ENCODE measurements at regions not wholly inside any gene's neighbourhood (a gene's known extent, or its start where the extent isn't known, plus 50 kb on each side); places are given as distances from the start of the nearest gene placed in this dataset.

DNA sequence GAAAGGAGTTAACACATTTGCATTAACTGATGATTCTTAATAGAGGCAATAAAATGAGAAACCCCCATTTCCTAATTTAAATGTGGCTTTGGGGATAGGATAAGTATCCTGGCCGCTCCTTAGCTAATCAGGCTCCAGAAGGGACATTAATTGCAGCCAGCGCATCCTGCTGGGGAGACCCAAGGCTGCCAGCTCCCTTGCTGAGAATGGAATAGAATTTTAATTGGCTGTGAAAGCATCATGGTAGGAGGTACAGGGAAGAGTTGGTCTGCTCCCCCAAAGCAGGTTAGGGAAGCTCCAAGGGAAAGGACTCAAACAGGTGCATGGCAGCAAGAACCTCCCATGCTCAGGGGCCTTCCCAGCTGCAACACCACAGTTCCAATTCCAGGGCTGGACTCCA lies 71.4 kb downstream of the MARCHF4 start:
- no TSS peak for BruUV-seq (replicated peaks)
- Histone ChIP-seq H3K4me1 (ENCODE audit: control insufficient read depth, insufficient read depth, low read length) (no peaks in the 10 kb centered on the region), H3K4me3 (ENCODE audit: low read depth in 2 of 2, low read length in 2 of 2) (no peak overlapping the region), H3K36me3 (ENCODE audit: control insufficient read depth, insufficient read depth, low read length) (no peaks in the 10 kb centered on the region), H3K27me3 (ENCODE audit: control insufficient read depth, insufficient read depth, low read length) (no peaks in the 10 kb centered on the region), H3K9me3 (ENCODE audit: control insufficient read depth, insufficient read depth, low read depth, low read length) (no peaks in the 10 kb centered on the region), H3K27ac (ENCODE audit: low read length) (no peak overlapping the region)
- CTCF ChIA-PET = no interaction called here
- DNase-seq (ENCODE audit: low read depth, low spot score) (no peak), ATAC-seq (no peak)
- POLR2A ChIA-PET = no interaction called here
- in situ Hi-C loops (cut with HindIII; ENCODE audit: low pct_unique_long_range_greater_than_20kb, low sequenced_read_pairs) (no loop called here), intact Hi-C loops (cut with micrococcal nuclease; ENCODE audit: unreplicated experiment) (no loop called here)
- TF ChIP-seq, protein P1, sequence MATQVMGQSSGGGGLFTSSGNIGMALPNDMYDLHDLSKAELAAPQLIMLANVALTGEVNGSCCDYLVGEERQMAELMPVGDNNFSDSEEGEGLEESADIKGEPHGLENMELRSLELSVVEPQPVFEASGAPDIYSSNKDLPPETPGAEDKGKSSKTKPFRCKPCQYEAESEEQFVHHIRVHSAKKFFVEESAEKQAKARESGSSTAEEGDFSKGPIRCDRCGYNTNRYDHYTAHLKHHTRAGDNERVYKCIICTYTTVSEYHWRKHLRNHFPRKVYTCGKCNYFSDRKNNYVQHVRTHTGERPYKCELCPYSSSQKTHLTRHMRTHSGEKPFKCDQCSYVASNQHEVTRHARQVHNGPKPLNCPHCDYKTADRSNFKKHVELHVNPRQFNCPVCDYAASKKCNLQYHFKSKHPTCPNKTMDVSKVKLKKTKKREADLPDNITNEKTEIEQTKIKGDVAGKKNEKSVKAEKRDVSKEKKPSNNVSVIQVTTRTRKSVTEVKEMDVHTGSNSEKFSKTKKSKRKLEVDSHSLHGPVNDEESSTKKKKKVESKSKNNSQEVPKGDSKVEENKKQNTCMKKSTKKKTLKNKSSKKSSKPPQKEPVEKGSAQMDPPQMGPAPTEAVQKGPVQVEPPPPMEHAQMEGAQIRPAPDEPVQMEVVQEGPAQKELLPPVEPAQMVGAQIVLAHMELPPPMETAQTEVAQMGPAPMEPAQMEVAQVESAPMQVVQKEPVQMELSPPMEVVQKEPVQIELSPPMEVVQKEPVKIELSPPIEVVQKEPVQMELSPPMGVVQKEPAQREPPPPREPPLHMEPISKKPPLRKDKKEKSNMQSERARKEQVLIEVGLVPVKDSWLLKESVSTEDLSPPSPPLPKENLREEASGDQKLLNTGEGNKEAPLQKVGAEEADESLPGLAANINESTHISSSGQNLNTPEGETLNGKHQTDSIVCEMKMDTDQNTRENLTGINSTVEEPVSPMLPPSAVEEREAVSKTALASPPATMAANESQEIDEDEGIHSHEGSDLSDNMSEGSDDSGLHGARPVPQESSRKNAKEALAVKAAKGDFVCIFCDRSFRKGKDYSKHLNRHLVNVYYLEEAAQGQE (IDR thresholded peaks at IDR 0.05; ENCODE audit: insufficient read depth in 1 of 2, low read depth in 2 of 2, low read length in 1 of 2) = no peak

DNA sequence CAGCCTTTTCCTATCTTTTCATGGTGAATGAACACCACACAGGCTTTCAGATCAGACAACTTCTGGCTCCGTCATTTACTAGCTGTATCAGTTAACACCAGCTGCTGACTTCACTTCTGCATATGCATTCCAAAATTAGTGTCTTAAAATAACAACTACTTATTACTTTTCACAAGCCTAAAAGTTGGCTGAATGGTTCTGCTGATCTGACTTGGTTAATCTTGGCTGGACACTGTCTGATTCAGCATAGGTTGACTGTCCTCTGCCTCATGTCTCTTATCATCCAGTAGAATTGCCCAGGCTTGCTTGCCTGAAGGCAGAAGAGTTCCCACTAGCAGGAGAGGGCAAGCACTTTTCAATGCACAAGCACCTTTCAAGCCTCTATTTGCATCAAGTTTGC lies 72.7 kb downstream of the MARCHF4 start:
- no peaks in the 10 kb centered on the region for H3K9me3 ChIP-seq (ENCODE audit: control insufficient read depth, insufficient read depth, low read depth, low read length)
- H3K36me3 ChIP-seq (ENCODE audit: control insufficient read depth, insufficient read depth, low read length) = no peaks in the 10 kb centered on the region
- intact Hi-C loops (cut with micrococcal nuclease; ENCODE audit: unreplicated experiment) = no loop called here
- no peak for TF ChIP-seq TCF7L2 (IDR thresholded peaks at IDR 0.05; ENCODE audit: low read depth, low read length)
- TF ChIP-seq SIN3A (IDR thresholded peaks at IDR 0.05; ENCODE audit: borderline replicate concordance, insufficient read depth, low read depth, low read length) = no peak
- TF ChIP-seq POLR2AphosphoS5 (IDR thresholded peaks at IDR 0.05; ENCODE audit: low read depth, low read length) = no peak
- TF ChIP-seq, protein P2, sequence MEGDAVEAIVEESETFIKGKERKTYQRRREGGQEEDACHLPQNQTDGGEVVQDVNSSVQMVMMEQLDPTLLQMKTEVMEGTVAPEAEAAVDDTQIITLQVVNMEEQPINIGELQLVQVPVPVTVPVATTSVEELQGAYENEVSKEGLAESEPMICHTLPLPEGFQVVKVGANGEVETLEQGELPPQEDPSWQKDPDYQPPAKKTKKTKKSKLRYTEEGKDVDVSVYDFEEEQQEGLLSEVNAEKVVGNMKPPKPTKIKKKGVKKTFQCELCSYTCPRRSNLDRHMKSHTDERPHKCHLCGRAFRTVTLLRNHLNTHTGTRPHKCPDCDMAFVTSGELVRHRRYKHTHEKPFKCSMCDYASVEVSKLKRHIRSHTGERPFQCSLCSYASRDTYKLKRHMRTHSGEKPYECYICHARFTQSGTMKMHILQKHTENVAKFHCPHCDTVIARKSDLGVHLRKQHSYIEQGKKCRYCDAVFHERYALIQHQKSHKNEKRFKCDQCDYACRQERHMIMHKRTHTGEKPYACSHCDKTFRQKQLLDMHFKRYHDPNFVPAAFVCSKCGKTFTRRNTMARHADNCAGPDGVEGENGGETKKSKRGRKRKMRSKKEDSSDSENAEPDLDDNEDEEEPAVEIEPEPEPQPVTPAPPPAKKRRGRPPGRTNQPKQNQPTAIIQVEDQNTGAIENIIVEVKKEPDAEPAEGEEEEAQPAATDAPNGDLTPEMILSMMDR (IDR thresholded peaks at IDR 0.05) = no peak
- TF ChIP-seq, protein P1 (IDR thresholded peaks at IDR 0.05; ENCODE audit: insufficient read depth in 1 of 2, low read depth in 2 of 2, low read length in 1 of 2) = no peak
- no peaks in the 10 kb centered on the region for H3K27me3 ChIP-seq (ENCODE audit: control insufficient read depth, insufficient read depth, low read length)
- in situ Hi-C loops (cut with HindIII; ENCODE audit: low pct_unique_long_range_greater_than_20kb, low sequenced_read_pairs) = no loop called here
- DNase-seq (ENCODE audit: low read depth, low spot score) (no peak), ATAC-seq (no peak)
- H3K4me3 ChIP-seq (ENCODE audit: low read depth in 2 of 2, low read length in 2 of 2) = no peak overlapping the region
- POLR2A ChIA-PET = interaction anchor here (0.5 kb wide), 1 partner anchor 254 kb away, joined by 7 read pairs; no protein-coding TSS in a partner anchor
- BruUV-seq (replicated peaks) = no TSS peak
- CTCF ChIA-PET = no interaction called here
- H3K27ac ChIP-seq (ENCODE audit: low read length) = no peak overlapping the region
- H3K4me1 ChIP-seq (ENCODE audit: control insufficient read depth, insufficient read depth, low read length) = no peaks in the 10 kb centered on the region
